Activated CD8-positive, alpha-beta memory T cell treated with anti-CD3 and anti-CD28 coated beads, Interleukin-2, amount 10 ng/mL, durations not matched to agents 7 days and 5 days (primary cell): ENCODE measurements at regions not wholly inside any gene's neighbourhood (a gene's known extent, or its start where the extent isn't known, plus 50 kb on each side); places are given as distances from the start of the nearest gene placed in this dataset.
A peak's percentile ranks its signal among the peaks of the same experiment; 100 is the strongest.
"Not testable (repeated sequence)": the region's sequence is repeated elsewhere in the genome, so short reads cannot be mapped to it uniquely, and the experiment has no call there.

Source experiments
- ATAC-seq: fragments of 150-1000 bp; cut with Tn5 transposase; one replicate; pipeline ENCODE4 v1.10.0; 2021; ENCODE audit warnings: moderate library complexity
- CTCF ChIA-PET: fragments of 350-600 bp; sonication (Branson Sonifier 250); formaldehyde crosslinking; loops from one replicate; lab custom pipeline; 2021; ENCODE audit warnings: antibody characterized with exemption; lab: Charles Lee
- DNase-seq: peaks from one replicate; pipeline ENCODE4 v3.0.0-alpha.2; 2020
- H3K27ac Mint-ChIP-seq: one replicate; pipeline ENCODE4 v1.8.0; 2021; ENCODE audit warnings: mild to moderate bottlenecking, mixed read lengths
- H3K27me3 Mint-ChIP-seq: one replicate; pipeline ENCODE4 v1.8.0; 2021; ENCODE audit warnings: mixed read lengths
- H3K36me3 Mint-ChIP-seq: one replicate; pipeline ENCODE4 v1.8.0; 2021; ENCODE audit warnings: mild to moderate bottlenecking, mixed read lengths
- H3K4me1 Mint-ChIP-seq: one replicate; pipeline ENCODE4 v1.8.0; 2021; ENCODE audit warnings: mixed read lengths
- H3K4me3 Mint-ChIP-seq: one replicate; pipeline ENCODE4 v1.8.0; 2021; ENCODE audit warnings: mild to moderate bottlenecking, moderate library complexity, mixed read lengths
- H3K9me3 Mint-ChIP-seq: one replicate; pipeline ENCODE4 v1.8.0; 2022; ENCODE audit warnings: low read depth, mixed read lengths

- no peaks in the 10 kb centered on the region for H3K27me3 Mint-ChIP-seq
- CTCF ChIA-PET, result no interaction called here
- no peak overlapping the region for H3K4me3 Mint-ChIP-seq
- H3K9me3 Mint-ChIP-seq, result no peaks in the 10 kb centered on the region
- peaks cover 21% of the 10 kb centered on the region for H3K4me1 Mint-ChIP-seq
- ATAC-seq, result peak; percentile 47
- H3K27ac Mint-ChIP-seq, result no peak overlapping the region
- no peak for DNase-seq
- H3K36me3 Mint-ChIP-seq, result peaks cover 2% of the 10 kb centered on the region
Observed at GRCh38 chr6:111925296-111925695, 52.0 kb upstream of the FYN start.

DNA sequence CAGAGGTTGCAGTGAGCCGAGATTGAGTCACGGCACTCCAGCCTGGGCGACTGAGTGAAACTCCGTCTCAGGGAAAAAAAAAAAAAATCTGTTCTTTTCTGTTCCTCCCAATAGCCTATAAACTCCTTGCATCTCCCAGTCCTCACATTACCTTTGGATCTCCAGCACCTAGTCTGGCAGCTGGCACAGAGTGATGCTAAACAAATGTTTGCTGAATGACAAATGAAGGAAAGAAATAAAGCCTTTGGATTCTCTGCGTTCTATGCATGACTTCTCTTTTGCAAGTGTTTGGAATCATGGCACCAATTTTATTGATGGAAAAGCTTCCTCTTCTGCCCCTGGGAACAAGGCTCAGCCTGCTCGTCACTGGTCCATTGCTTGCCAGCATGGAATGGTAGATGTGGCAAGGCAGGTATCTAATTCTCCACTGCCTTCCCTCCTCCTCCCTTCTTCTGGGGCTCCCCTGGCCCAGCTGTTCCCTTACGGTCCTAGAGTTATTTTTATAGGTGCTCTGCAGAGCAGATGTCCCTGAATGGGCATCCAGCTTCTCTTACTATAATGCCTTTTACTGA lies 53.6 kb upstream of the FYN start:
- CTCF ChIA-PET, result no interaction called here
- H3K36me3 Mint-ChIP-seq, result peaks cover 9% of the 10 kb centered on the region
- peaks cover 21% of the 10 kb centered on the region for H3K4me1 Mint-ChIP-seq
- DNase-seq (no peak), ATAC-seq (no peak)
- no peaks in the 10 kb centered on the region for H3K27me3 Mint-ChIP-seq
- H3K4me3 Mint-ChIP-seq, result no peak overlapping the region
- H3K9me3 Mint-ChIP-seq, result no peaks in the 10 kb centered on the region
- H3K27ac Mint-ChIP-seq, result no peak overlapping the region

- CTCF ChIA-PET, result no interaction called here
- Mint-ChIP-seq H3K4me3 (no peak overlapping the region), H3K4me1 (peaks cover 21% of the 10 kb centered on the region)
Observed at GRCh38 chr6:111927321-111927720, 54.1 kb upstream of the FYN start.

DNA sequence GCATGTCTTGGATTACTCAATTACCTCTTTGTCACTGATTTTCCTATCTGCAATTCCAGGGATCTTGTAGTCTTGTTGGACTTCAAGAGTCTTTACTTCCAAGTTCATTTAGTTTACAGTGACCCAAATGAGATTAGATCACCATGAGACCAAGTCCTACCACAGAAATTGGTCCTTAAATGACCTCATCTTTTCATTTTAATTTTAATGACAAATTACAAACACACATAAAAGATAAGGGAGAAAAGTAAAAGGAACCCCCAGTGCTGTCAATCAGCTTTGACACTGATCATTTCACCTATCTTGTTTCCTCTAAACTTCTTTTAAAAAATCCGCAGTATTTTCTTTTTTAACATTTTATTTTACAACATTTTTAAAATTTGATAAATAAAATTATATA lies 54.9 kb upstream of the FYN start:
- Mint-ChIP-seq H3K4me3 (no peak overlapping the region), H3K4me1 (peaks cover 14% of the 10 kb centered on the region), H3K27ac (no peak overlapping the region), H3K36me3 (peaks cover 16% of the 10 kb centered on the region), H3K9me3 (peaks cover 6% of the 10 kb centered on the region), H3K27me3 (no peaks in the 10 kb centered on the region)
- ATAC-seq (no peak), DNase-seq (no peak)
- CTCF ChIA-PET, result no interaction called here

More at GRCh38 chr6:111927321-111927720, 54.1 kb upstream of the FYN start:
- DNase-seq, result no peak
- Mint-ChIP-seq H3K36me3 (peaks cover 13% of the 10 kb centered on the region), H3K27me3 (no peaks in the 10 kb centered on the region), H3K9me3 (peaks cover 2% of the 10 kb centered on the region), H3K27ac (no peak overlapping the region)
- ATAC-seq, result no peak

DNA sequence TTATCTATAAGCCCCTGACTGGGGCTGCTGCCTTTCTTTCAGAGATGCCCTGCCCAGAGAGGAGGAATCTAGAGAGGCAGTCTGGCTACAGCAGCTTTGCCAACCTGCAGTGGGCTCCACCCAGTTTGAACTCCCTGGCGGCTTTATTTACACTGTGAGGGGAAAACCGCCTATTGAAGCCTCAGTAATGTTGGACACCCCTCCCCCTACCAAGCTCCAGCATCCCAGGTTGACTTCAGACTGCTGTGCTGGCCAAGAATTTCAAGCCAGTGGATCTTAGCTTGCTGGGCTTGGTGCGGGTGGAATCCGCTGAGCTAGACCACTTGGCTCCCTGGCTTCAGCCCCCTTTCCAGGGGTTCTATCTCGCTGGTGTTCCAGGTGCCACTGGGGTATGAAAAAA lies 61.4 kb upstream of the FYN start:
- CTCF ChIA-PET, result interaction anchor here (0.6 kb wide), 1 partner anchor 469 kb away, joined by 3 read pairs; no protein-coding TSS in a partner anchor
- ATAC-seq, H3K27ac Mint-ChIP-seq, H3K9me3 Mint-ChIP-seq, H3K4me1 Mint-ChIP-seq, H3K4me3 Mint-ChIP-seq, H3K27me3 Mint-ChIP-seq, DNase-seq: not testable (repeated sequence)
- peaks cover 14% of the 10 kb centered on the region for H3K36me3 Mint-ChIP-seq

DNA sequence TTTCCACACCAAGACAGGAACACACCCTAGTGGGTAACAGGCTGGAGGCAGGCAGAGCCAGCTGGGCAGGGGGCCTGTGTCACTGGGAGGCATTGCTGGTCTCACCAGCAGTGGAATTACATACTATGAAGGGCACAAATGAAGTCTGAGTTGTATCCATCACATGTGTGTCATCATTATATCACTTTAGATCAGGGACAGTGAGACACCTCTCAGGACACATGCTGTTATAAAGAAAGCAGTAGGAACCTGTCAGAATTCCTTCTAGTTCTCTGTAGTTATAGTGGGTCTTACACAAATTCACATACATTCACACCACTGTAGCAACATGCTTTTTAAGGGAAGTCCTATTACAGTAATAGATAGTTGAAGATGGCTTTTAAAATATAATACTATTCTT lies 63.5 kb upstream of the FYN start:
- no peak for DNase-seq
- peaks cover 6% of the 10 kb centered on the region for H3K9me3 Mint-ChIP-seq
- no peaks in the 10 kb centered on the region for H3K4me1 Mint-ChIP-seq
- H3K36me3 Mint-ChIP-seq, result peaks cover 8% of the 10 kb centered on the region
- no peak for ATAC-seq
- CTCF ChIA-PET, result no interaction called here
- no peak overlapping the region for H3K4me3 Mint-ChIP-seq
- no peak overlapping the region for H3K27ac Mint-ChIP-seq
- peaks cover 7% of the 10 kb centered on the region for H3K27me3 Mint-ChIP-seq

DNA sequence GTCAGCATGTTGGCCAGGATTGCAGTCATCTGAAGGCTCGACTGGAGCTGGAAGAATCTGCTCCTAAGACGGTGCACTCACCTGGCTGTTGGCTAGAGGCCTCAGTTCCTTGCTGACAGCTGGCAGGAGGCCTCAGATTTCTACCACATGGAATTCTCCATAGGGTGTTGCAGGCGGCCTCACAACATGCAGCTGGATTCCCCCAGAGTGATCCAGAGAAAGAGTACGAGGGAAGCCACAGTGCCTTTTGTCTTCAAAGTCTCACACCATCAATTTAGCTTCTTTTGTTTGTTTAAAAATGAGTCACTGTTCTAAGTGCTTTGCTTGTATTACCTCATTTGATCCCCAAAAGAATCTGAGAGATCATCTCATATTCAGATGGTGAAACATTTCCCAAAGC lies 65.5 kb upstream of the FYN start:
- peaks cover 3% of the 10 kb centered on the region for H3K9me3 Mint-ChIP-seq
- DNase-seq (no peak), ATAC-seq (no peak)
- H3K27ac Mint-ChIP-seq, result no peak overlapping the region
- no peaks in the 10 kb centered on the region for H3K4me1 Mint-ChIP-seq
- no peak overlapping the region for H3K4me3 Mint-ChIP-seq
- no peaks in the 10 kb centered on the region for H3K36me3 Mint-ChIP-seq
- CTCF ChIA-PET, result interaction anchor here (0.5 to 1.6 kb wide), 3 partner anchors 15 to 202 kb away, joined by 3 read pairs; no protein-coding TSS in a partner anchor
- peaks cover 2% of the 10 kb centered on the region for H3K27me3 Mint-ChIP-seq

DNA sequence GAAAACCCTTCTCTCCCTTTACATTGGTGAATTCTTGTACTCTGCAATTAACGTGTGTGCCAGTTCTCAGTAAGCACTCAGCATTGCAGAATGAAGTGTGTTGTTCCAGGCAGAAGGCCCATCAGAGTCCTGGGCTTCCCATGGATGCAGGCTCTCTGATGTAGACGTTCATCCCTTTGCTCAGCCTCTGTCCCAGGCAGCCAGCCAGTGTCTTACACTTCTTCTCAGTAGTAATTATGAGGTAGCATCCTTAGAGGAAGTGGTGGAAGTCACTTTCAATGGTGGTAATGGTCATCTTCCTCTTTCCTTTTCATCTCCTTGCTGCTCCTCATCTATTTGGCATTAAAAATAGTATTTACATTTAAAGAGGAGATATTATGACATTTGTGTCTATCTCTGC lies 66.7 kb upstream of the FYN start:
- Mint-ChIP-seq H3K27ac (no peak overlapping the region), H3K27me3 (peaks cover 2% of the 10 kb centered on the region), H3K36me3 (peaks cover 2% of the 10 kb centered on the region), H3K9me3 (peaks cover 3% of the 10 kb centered on the region), H3K4me3 (no peak overlapping the region), H3K4me1 (no peaks in the 10 kb centered on the region)
- CTCF ChIA-PET, result no interaction called here
- DNase-seq, result no peak
- ATAC-seq, result no peak

- Mint-ChIP-seq H3K27me3 (peaks cover 2% of the 10 kb centered on the region), H3K9me3 (peaks cover 3% of the 10 kb centered on the region), H3K4me1 (no peaks in the 10 kb centered on the region), H3K27ac (no peak overlapping the region), H3K4me3 (no peak overlapping the region), H3K36me3 (peaks cover 2% of the 10 kb centered on the region)
- ATAC-seq (no peak), DNase-seq (no peak)
- CTCF ChIA-PET, result no interaction called here
Observed at GRCh38 chr6:111940801-111941200, 67.5 kb upstream of the FYN start.

GRCh38 chr6:111941686-111942330 lies 68.6 kb upstream of the FYN start:
- DNase-seq (no peak), ATAC-seq (no peak)
- no peaks in the 10 kb centered on the region for H3K27me3 Mint-ChIP-seq
- no peak overlapping the region for H3K4me3 Mint-ChIP-seq
- H3K4me1 Mint-ChIP-seq, result no peaks in the 10 kb centered on the region
- CTCF ChIA-PET, result no interaction called here
- peaks cover 3% of the 10 kb centered on the region for H3K9me3 Mint-ChIP-seq
- peaks cover 2% of the 10 kb centered on the region for H3K36me3 Mint-ChIP-seq
- H3K27ac Mint-ChIP-seq, result no peak overlapping the region

DNA sequence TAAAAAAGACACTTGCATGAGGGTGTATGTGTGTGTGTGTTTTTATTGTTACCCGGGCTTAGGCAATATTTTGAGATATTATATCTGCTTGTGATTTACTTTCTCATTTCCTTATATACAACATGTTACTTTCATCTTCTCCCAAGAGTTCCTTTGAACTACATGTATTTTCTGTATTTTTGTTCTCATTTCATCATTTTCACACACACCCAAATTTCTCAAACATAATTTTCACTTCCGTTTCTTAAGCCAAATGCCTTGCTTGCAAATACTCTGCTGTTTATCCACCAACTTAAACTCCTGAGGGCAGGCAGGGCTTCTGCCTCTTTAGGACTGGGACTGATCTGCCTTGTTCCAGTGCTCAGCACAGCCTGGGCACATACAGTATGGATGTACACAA lies 69.3 kb upstream of the FYN start:
- CTCF ChIA-PET, result no interaction called here
- H3K4me1 Mint-ChIP-seq, result no peaks in the 10 kb centered on the region
- H3K27me3 Mint-ChIP-seq, result no peaks in the 10 kb centered on the region

GRCh38 chr6:111943266-111943665 lies 70.0 kb upstream of the FYN start:
- CTCF ChIA-PET, result no interaction called here
- Mint-ChIP-seq H3K36me3 (peaks cover 2% of the 10 kb centered on the region), H3K4me3 (no peak overlapping the region), H3K27ac (no peak overlapping the region), H3K4me1 (no peaks in the 10 kb centered on the region), H3K9me3 (peaks cover 3% of the 10 kb centered on the region), H3K27me3 (no peaks in the 10 kb centered on the region)
- DNase-seq (no peak), ATAC-seq (no peak)

More for the DNA sequence above, 69.3 kb upstream of the FYN start:
- Mint-ChIP-seq H3K9me3 (peaks cover 3% of the 10 kb centered on the region), H3K27ac (no peak overlapping the region), H3K36me3 (peaks cover 2% of the 10 kb centered on the region), H3K4me3 (no peak overlapping the region)
- DNase-seq (no peak), ATAC-seq (no peak)

GRCh38 chr6:111943726-111944125 lies 70.5 kb upstream of the FYN start:
- H3K27ac Mint-ChIP-seq, result no peak overlapping the region
- H3K9me3 Mint-ChIP-seq, result peaks cover 3% of the 10 kb centered on the region
- no peaks in the 10 kb centered on the region for H3K4me1 Mint-ChIP-seq
- CTCF ChIA-PET, result interaction anchor here (0.6 kb wide), 1 partner anchor 38 kb away, joined by 3 read pairs; no protein-coding TSS in a partner anchor
- no peak overlapping the region for H3K4me3 Mint-ChIP-seq
- no peak for DNase-seq
- no peaks in the 10 kb centered on the region for H3K27me3 Mint-ChIP-seq
- no peak for ATAC-seq
- peaks cover 2% of the 10 kb centered on the region for H3K36me3 Mint-ChIP-seq

DNA sequence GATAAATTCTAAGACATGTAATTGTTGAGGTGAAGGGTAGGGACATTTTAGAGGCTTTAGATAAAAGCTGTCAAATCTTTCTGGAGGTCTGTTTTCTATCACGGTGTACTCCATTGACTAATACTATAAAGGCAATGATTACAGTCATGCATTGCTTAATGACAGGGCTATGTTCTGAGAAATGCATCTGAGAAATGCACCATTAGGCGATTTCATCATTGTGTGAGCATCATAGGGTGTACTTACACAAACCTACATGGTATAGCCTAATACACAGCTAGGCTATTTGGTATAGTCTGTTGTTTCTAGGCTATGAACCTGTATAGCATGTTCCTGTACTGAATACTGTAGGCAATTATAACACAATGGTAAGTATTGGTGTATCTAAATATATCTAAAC lies 71.3 kb upstream of the FYN start:
- Mint-ChIP-seq H3K27me3 (no peaks in the 10 kb centered on the region), H3K27ac (no peak overlapping the region), H3K36me3 (peaks cover 2% of the 10 kb centered on the region), H3K4me1 (no peaks in the 10 kb centered on the region), H3K4me3 (no peak overlapping the region), H3K9me3 (peaks cover 3% of the 10 kb centered on the region)
- no peak for ATAC-seq
- no peak for DNase-seq
- CTCF ChIA-PET, result no interaction called here
